OCI-LY7 (cell line): ENCODE measurements at regions not wholly inside any gene's neighbourhood (a gene's known extent, or its start where the extent isn't known, plus 50 kb on each side); places are given as distances from the start of the nearest gene placed in this dataset.

ENCODE experiments used
- BruUV-seq: library from RNA; stranded (reverse); fragments of 400-500 nt; replicated peaks from 2 replicates; lab custom pipeline; 2021; lab: Mats Ljungman, UMichigan
- CTCF ChIA-PET: fragments of 300-600 bp; sonication (Branson Sonifier 250); formaldehyde crosslinking; loops from one replicate; lab custom pipeline; 2022; ENCODE audit warnings: antibody characterized with exemption; ENCODE audit not compliant: unreplicated experiment; lab: Charles Lee
- POLR2A ChIA-PET: fragments of 300-600 bp; sonication (Branson Sonifier 250); formaldehyde crosslinking; loops from one replicate; lab custom pipeline; 2022; ENCODE audit warnings: antibody characterized with exemption; lab: Charles Lee
- DNase-seq: peaks from one replicate; pipeline ENCODE4 v3.0.0-alpha.2; 2015; ENCODE audit warnings: low spot score
- H2AFZ ChIP-seq: fragments of 200-600 bp; sonication (generic), shearing (Covaris generic); 2 replicates; pipeline ENCODE4 v1.6.1; 2014; ENCODE audit warnings: mild to moderate bottlenecking, antibody characterized with exemption, low read length, moderate library complexity
- H3K27ac ChIP-seq: fragments of 200-600 bp; sonication (generic); 2 replicates; pipeline ENCODE4 v1.5.1; 2014; ENCODE audit warnings: mixed run types, low read depth, mild to moderate bottlenecking, moderate library complexity, low read length, inconsistent platforms; ENCODE audit not compliant: poor library complexity, severe bottlenecking
- H3K36me3 ChIP-seq: fragments of 200-600 bp; sonication (generic); 2 replicates; pipeline ENCODE4 v1.6.1; 2014; ENCODE audit warnings: mild to moderate bottlenecking, antibody characterized with exemption, low read length, moderate library complexity, mixed read lengths; ENCODE audit not compliant: insufficient read depth
- H3K4me1 ChIP-seq: fragments of 200-600 bp; sonication (generic); 2 replicates; pipeline ENCODE4 v1.5.1; 2014; ENCODE audit warnings: mild to moderate bottlenecking, low read length; ENCODE audit not compliant: insufficient read depth, poor library complexity, severe bottlenecking
- H3K4me2 ChIP-seq: fragments of 200-600 bp; sonication (generic); 2 replicates; pipeline ENCODE4 v1.6.1; 2014; ENCODE audit warnings: mild to moderate bottlenecking, low read length
- H3K4me3 ChIP-seq: fragments of 200-600 bp; sonication (generic); 2 replicates; pipeline ENCODE4 v1.5.1; 2014; ENCODE audit warnings: mild to moderate bottlenecking, low read depth, low read length; ENCODE audit not compliant: poor library complexity, severe bottlenecking
- H3K79me2 ChIP-seq: fragments of 200-600 bp; sonication (generic); 2 replicates; pipeline ENCODE4 v1.6.1; 2016; ENCODE audit warnings: low read depth, mild to moderate bottlenecking, low read length, moderate library complexity, mixed read lengths; ENCODE audit not compliant: insufficient read depth
- H3K9me2 ChIP-seq: fragments of 200-600 bp; sonication (generic); 2 replicates; pipeline ENCODE4 v1.6.1; 2016; ENCODE audit warnings: mild to moderate bottlenecking, low read length, mixed read lengths; ENCODE audit not compliant: insufficient read depth
- H3K9me3 ChIP-seq: fragments of 200-600 bp; sonication (generic); 2 replicates; pipeline ENCODE4 v1.6.1; 2014; ENCODE audit warnings: mild to moderate bottlenecking, mixed run types, low read length, mixed read lengths
- H4K20me1 ChIP-seq: fragments of 200-600 bp; sonication (generic); 2 replicates; pipeline ENCODE4 v1.6.1; 2014; ENCODE audit warnings: mild to moderate bottlenecking, antibody characterized with exemption, low read length, moderate library complexity, mixed read lengths; ENCODE audit not compliant: insufficient read depth
- CTCF ChIP-seq: fragments of 200-600 bp; sonication (generic); conservative IDR thresholded peaks from 2 replicates; pipeline ENCODE4 v1.5.1; 2014; ENCODE audit warnings: mild to moderate bottlenecking, antibody characterized with exemption, low read length, moderate library complexity, mixed read lengths
- EZH2phosphoT487 ChIP-seq: fragments of 200-600 bp; sonication (generic); IDR thresholded peaks from 2 replicates; pipeline ENCODE4 v1.6.1; 2018; ENCODE audit warnings: low read depth, borderline replicate concordance, mild to moderate bottlenecking, mixed run types, antibody characterized with exemption, low read length, moderate library complexity, mixed read lengths
- intact Hi-C: fragments of 100-400 bp; cut with micrococcal nuclease; formaldehyde crosslinking; loops from one replicate; pipeline ENCODE4 v1.10.0; 2022; ENCODE audit not compliant: unreplicated experiment

- H4K20me1 ChIP-seq, result no peaks in the 10 kb centered on the region
- H3K9me2 ChIP-seq, result no peaks in the 10 kb centered on the region
- intact Hi-C loops, result no loop called here
- H3K4me1 ChIP-seq, result no peaks in the 10 kb centered on the region
- ChIA-PET CTCF (no interaction called here), POLR2A (no interaction called here)
- no peak overlapping the region for H2AFZ ChIP-seq
- no peak overlapping the region for H3K27ac ChIP-seq
- no peaks in the 10 kb centered on the region for H3K9me3 ChIP-seq
- no TSS peak for BruUV-seq
- TF ChIP-seq CTCF (no peak), EZH2phosphoT487 (no peak)
- no peaks in the 10 kb centered on the region for H3K79me2 ChIP-seq
- no peaks in the 10 kb centered on the region for H3K36me3 ChIP-seq
- no peak for DNase-seq
- no peak overlapping the region for H3K4me2 ChIP-seq
- no peak overlapping the region for H3K4me3 ChIP-seq
Measured at GRCh38 chr12:115736360-115736759, 541.1 kb downstream of the MED13L start.

DNA sequence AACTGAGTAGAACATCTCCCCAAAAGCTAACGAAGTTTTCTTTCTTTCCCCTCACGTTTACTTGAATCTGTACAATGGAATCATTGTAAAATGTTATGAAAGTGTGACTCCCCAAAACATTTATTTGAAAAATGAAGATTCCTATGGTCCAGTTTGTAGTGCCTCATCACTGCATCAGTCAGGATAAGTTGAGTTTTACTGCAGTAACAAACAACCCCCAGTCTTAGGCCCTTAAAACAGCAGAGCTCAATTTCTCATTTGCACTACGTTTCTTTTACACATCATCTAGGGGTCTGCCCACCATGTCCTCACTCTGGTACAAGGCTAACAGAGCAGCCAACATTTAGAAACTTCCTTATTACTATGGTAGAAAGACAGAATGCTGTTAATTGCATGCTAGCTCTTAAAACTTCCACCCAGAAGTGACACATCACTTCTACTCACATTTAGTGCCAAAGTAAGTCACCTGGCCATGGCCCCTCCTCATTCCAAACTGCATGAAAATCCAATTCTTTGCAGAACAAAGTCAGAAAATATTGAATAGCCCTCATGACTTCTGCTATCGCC is 546.4 kb downstream of the MED13L start:
- intact Hi-C loops, result no loop called here
- Histone ChIP-seq H2AFZ (no peak overlapping the region), H3K9me3 (no peaks in the 10 kb centered on the region), H4K20me1 (no peaks in the 10 kb centered on the region), H3K27ac (no peak overlapping the region), H3K4me1 (no peaks in the 10 kb centered on the region), H3K4me2 (no peak overlapping the region), H3K79me2 (no peaks in the 10 kb centered on the region), H3K4me3 (no peak overlapping the region), H3K9me2 (no peaks in the 10 kb centered on the region), H3K36me3 (no peaks in the 10 kb centered on the region)
- ChIA-PET CTCF (no interaction called here), POLR2A (no interaction called here)
- BruUV-seq, result no TSS peak
- TF ChIP-seq CTCF (no peak), EZH2phosphoT487 (no peak)
- DNase-seq, result no peak

GRCh38 chr12:115726691-115727090 is 550.8 kb downstream of the MED13L start:
- H3K4me3 ChIP-seq, result no peak overlapping the region
- H2AFZ ChIP-seq, result no peak overlapping the region
- CTCF ChIA-PET, result no interaction called here
- no TSS peak for BruUV-seq
- no peak overlapping the region for H3K4me2 ChIP-seq
- intact Hi-C loops, result no loop called here
- H3K4me1 ChIP-seq, result no peaks in the 10 kb centered on the region
- H3K36me3 ChIP-seq, result no peaks in the 10 kb centered on the region
- H3K79me2 ChIP-seq, result no peaks in the 10 kb centered on the region
- POLR2A ChIA-PET, result no interaction called here
- no peaks in the 10 kb centered on the region for H4K20me1 ChIP-seq
- H3K27ac ChIP-seq, result no peak overlapping the region
- no peaks in the 10 kb centered on the region for H3K9me2 ChIP-seq
- no peaks in the 10 kb centered on the region for H3K9me3 ChIP-seq
- no peak for TF ChIP-seq CTCF
- TF ChIP-seq EZH2phosphoT487, result no peak
- DNase-seq, result no peak
